Loucy (cell line): ENCODE measurements at regions not wholly inside any gene's neighbourhood (a gene's known extent, or its start where the extent isn't known, plus 50 kb on each side); places are given as distances from the start of the nearest gene placed in this dataset.

Experiments
- H2AFZ ChIP-seq: fragments of 200-600 bp; sonication (generic); 2 replicates; pipeline ENCODE4 v1.6.0; 2016; ENCODE audit warnings: antibody characterized with exemption, mild to moderate bottlenecking, low read length, moderate library complexity
- H3F3A ChIP-seq: fragments of 200-600 bp; 2 replicates; pipeline ENCODE4 v1.6.0; 2016; ENCODE audit warnings: antibody characterized with exemption, low read depth, mild to moderate bottlenecking
- H3K27me3 ChIP-seq: fragments of 200-600 bp; sonication (generic); 2 replicates; pipeline ENCODE4 v1.6.1; 2014; ENCODE audit warnings: low read length, mild to moderate bottlenecking; ENCODE audit not compliant: insufficient read depth, poor library complexity, severe bottlenecking
- H3K36me3 ChIP-seq: fragments of 200-600 bp; sonication (generic); 2 replicates; pipeline ENCODE4 v1.6.1; 2016; ENCODE audit warnings: low read length; ENCODE audit not compliant: insufficient read depth
- H3K4me1 ChIP-seq: fragments of 200-600 bp; sonication (generic); 2 replicates; pipeline ENCODE4 v1.5.1; 2014; ENCODE audit warnings: low read length, mild to moderate bottlenecking; ENCODE audit not compliant: insufficient read depth, poor library complexity, severe bottlenecking
- H3K4me2 ChIP-seq: fragments of 200-600 bp; sonication (generic); 2 replicates; pipeline ENCODE4 v1.6.0; 2014; ENCODE audit warnings: antibody characterized with exemption, low read length, low read depth, mild to moderate bottlenecking; ENCODE audit not compliant: poor library complexity, severe bottlenecking
- H3K4me3 ChIP-seq: fragments of 200-600 bp; sonication (generic); 2 replicates; pipeline ENCODE4 v1.5.1; 2014; ENCODE audit warnings: low read length, mild to moderate bottlenecking, mixed read lengths; ENCODE audit not compliant: poor library complexity, severe bottlenecking
- H3K79me2 ChIP-seq: fragments of 200-600 bp; sonication (generic); 2 replicates; pipeline ENCODE4 v1.6.1; 2014; ENCODE audit warnings: low read length; ENCODE audit not compliant: insufficient read depth
- H3K9ac ChIP-seq: fragments of 200-600 bp; sonication (generic); 2 replicates; pipeline ENCODE4 v1.6.0; 2014; ENCODE audit warnings: mild to moderate bottlenecking, low read depth, low read length, moderate library complexity; ENCODE audit not compliant: poor library complexity, severe bottlenecking
- H3K9me2 ChIP-seq: fragments of 200-600 bp; sonication (generic); replicated peaks from 2 replicates; pipeline ENCODE4 v1.6.1; 2016; ENCODE audit warnings: low read depth, low read length, mixed read lengths
- H3K9me3 ChIP-seq: fragments of 200-600 bp; sonication (generic); 2 replicates; pipeline ENCODE4 v1.6.1; 2014; ENCODE audit warnings: mild to moderate bottlenecking, antibody characterized with exemption, low read length, low read depth; ENCODE audit not compliant: insufficient read depth
- H4K20me1 ChIP-seq: fragments of 200-600 bp; sonication (generic); 2 replicates; pipeline ENCODE4 v1.6.0; 2014; ENCODE audit warnings: antibody characterized with exemption, low read length, mild to moderate bottlenecking; ENCODE audit not compliant: insufficient read depth, poor library complexity, severe bottlenecking
- EZH2phosphoT487 ChIP-seq: fragments of 200-600 bp; IDR thresholded peaks from 2 replicates; pipeline ENCODE4 v1.6.1; 2018; ENCODE audit warnings: antibody characterized with exemption, mild to moderate bottlenecking, moderate library complexity, borderline replicate concordance
- TF ChIP-seq, protein P1 (sequence below): fragments of 200-600 bp; sonication (generic); conservative IDR thresholded peaks from 2 replicates; pipeline ENCODE4 v1.5.1; 2014; ENCODE audit warnings: mild to moderate bottlenecking, antibody characterized with exemption, low read length

DNA sequence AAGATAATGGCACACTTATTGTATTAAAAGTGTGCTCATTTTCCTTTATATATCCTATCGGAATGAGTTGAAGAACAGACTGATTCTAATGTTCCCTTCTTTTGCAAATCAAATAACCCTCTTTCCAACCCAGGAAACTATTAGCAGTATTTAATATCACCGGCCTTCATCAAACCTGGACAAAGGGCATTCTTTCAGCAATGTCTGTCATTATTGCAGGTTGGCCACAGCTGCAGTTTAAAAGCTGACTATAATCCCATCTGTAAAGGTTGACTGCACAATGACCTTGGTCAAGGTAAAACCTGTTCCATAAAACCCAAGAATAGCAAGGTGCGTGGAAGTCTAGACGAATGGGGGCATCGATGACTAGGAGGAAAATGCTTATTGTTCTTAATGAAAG lies 472.3 kb upstream of the SOX5 start:
- Histone ChIP-seq H3K4me2 (no peak overlapping the region), H3K9ac (no peak overlapping the region)

DNA sequence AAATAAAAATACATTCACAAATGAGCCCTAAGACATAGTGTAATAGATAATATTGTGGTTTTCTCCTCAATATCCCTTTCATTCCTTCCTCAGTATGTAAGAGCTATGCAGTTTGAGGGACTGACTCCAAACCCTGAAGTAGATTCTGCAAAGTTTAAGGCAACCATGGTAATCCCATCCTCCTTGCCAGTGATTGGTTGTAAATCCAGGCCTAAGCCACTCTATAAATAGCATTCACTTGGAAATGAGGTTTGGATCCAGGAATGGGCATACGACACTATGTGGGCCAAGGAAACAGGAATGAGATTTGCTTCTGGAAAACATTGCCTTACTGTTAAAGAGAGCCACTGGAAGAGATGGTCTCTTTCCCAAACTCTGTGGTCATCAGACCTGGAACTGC lies 468.7 kb upstream of the SOX5 start:
- no peak overlapping the region for H3K4me2 ChIP-seq
- H3F3A ChIP-seq, result no peaks in the 10 kb centered on the region
- H3K79me2 ChIP-seq, result peaks cover 5% of the 10 kb centered on the region; the same call in 1 of the 2 replicates
- no peak overlapping the region for H3K4me3 ChIP-seq
- no peaks in the 10 kb centered on the region; the same call in 1 of the 2 replicates for H3K36me3 ChIP-seq
- H3K27me3 ChIP-seq, result no peaks in the 10 kb centered on the region
- no peaks in the 10 kb centered on the region for H3K9me2 ChIP-seq
- H3K4me1 ChIP-seq, result peaks cover 17% of the 10 kb centered on the region
- H2AFZ ChIP-seq, result no peak overlapping the region
- TF ChIP-seq, protein P1, sequence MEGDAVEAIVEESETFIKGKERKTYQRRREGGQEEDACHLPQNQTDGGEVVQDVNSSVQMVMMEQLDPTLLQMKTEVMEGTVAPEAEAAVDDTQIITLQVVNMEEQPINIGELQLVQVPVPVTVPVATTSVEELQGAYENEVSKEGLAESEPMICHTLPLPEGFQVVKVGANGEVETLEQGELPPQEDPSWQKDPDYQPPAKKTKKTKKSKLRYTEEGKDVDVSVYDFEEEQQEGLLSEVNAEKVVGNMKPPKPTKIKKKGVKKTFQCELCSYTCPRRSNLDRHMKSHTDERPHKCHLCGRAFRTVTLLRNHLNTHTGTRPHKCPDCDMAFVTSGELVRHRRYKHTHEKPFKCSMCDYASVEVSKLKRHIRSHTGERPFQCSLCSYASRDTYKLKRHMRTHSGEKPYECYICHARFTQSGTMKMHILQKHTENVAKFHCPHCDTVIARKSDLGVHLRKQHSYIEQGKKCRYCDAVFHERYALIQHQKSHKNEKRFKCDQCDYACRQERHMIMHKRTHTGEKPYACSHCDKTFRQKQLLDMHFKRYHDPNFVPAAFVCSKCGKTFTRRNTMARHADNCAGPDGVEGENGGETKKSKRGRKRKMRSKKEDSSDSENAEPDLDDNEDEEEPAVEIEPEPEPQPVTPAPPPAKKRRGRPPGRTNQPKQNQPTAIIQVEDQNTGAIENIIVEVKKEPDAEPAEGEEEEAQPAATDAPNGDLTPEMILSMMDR, result no peak
- TF ChIP-seq EZH2phosphoT487, result no peak
- no peaks in the 10 kb centered on the region for H4K20me1 ChIP-seq
- 0 out of 2 replicates have a peak, but pooled peaks cover 7% of the 10 kb centered on the region for H3K9me3 ChIP-seq
- H3K9ac ChIP-seq, result no peak overlapping the region

More for the DNA sequence above, 472.3 kb upstream of the SOX5 start:
- H3K4me1 ChIP-seq, result peaks cover 24% of the 10 kb centered on the region
- no peaks in the 10 kb centered on the region for H3K9me2 ChIP-seq
- H3K36me3 ChIP-seq, result no peaks in the 10 kb centered on the region; the same call in 1 of the 2 replicates
- H4K20me1 ChIP-seq, result no peaks in the 10 kb centered on the region
- 0 out of 2 replicates have a peak, but pooled peaks cover 7% of the 10 kb centered on the region for H3K9me3 ChIP-seq
- peaks cover 17% of the 10 kb centered on the region for H3K79me2 ChIP-seq
- no peaks in the 10 kb centered on the region for H3F3A ChIP-seq
- H3K27me3 ChIP-seq, result no peaks in the 10 kb centered on the region
- TF ChIP-seq, protein P1, result no peak
- no peak for TF ChIP-seq EZH2phosphoT487
- H2AFZ ChIP-seq, result no peak overlapping the region
- no peak overlapping the region for H3K4me3 ChIP-seq

DNA sequence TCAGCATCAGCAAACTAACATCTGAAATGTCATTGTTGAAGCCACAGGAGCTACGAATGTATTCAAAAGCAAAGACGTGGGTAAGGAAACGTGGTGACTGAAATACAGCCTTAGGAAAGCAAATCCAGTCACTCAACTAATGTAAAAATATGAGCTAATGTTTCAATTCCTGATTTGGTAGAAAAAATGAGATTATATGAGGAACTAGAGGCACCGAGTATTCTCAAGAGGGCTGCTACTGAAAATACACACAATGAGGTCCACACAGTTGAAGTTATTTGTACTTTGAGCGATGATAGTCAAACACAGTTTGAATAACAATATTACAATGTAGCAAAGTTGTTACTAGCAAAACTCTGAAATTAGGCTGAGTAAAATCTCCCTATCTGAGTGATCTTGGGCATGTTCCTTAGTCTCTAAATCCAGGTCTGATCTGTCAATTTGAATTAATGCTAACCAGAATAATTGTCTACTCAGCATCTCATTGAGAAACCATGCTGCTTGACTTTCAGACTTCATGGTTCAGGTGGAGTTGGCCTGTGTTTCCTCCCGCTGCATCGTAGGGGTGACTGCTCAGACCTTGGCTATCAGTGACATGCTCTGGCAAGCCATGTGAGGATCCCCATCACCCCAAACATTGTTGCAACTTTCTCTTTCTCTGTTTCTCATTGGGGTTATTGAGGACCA lies 467.1 kb upstream of the SOX5 start:
- Histone ChIP-seq H2AFZ (no peak overlapping the region), H3K79me2 (peaks cover 3% of the 10 kb centered on the region; the same call in 1 of the 2 replicates), H3K36me3 (no peaks in the 10 kb centered on the region; the same call in 1 of the 2 replicates), H3K27me3 (no peaks in the 10 kb centered on the region), H3K4me2 (no peak overlapping the region), H3K4me3 (no peak overlapping the region), H4K20me1 (no peaks in the 10 kb centered on the region), H3K9ac (no peak overlapping the region), H3K9me2 (no peaks in the 10 kb centered on the region), H3F3A (no peaks in the 10 kb centered on the region), H3K9me3 (0 out of 2 replicates have a peak, but pooled peaks cover 7% of the 10 kb centered on the region), H3K4me1 (peaks cover 20% of the 10 kb centered on the region)
- TF ChIP-seq, protein P1, result no peak
- no peak for TF ChIP-seq EZH2phosphoT487
